GM12891 (cell line): ENCODE measurements at regions not wholly inside any gene's neighbourhood (a gene's known extent, or its start where the extent isn't known, plus 50 kb on each side); places are given as distances from the start of the nearest gene placed in this dataset.

ENCODE experiments used
- PAX5 ChIP-seq: IDR thresholded peaks from 2 replicates; pipeline ENCODE4 v1.6.1; 2011; ENCODE audit warnings: low read length, moderate library complexity, mild to moderate bottlenecking; ENCODE audit not compliant: insufficient read depth, severe bottlenecking
- POLR2A ChIP-seq: IDR thresholded peaks from 2 replicates; pipeline ENCODE4 v1.6.1; 2011; ENCODE audit warnings: low read depth, low read length, control low read depth
- POLR2AphosphoS5 ChIP-seq: IDR thresholded peaks from 2 replicates; pipeline ENCODE4 v1.6.1; 2011; ENCODE audit warnings: low read depth, low read length, control low read depth

- no peak for TF ChIP-seq POLR2AphosphoS5
- TF ChIP-seq POLR2A: no peak
- no peak for TF ChIP-seq PAX5
Measured at GRCh38 chr15:77695961-77696582, 63.4 kb upstream of the LINGO1 start.
